GDM1 (cell line): ENCODE measurements at regions not wholly inside any gene's neighbourhood (a gene's known extent, or its start where the extent isn't known, plus 50 kb on each side); places are given as distances from the start of the nearest gene placed in this dataset.
"Not testable (repeated sequence)": the region's sequence is repeated elsewhere in the genome, so short reads cannot be mapped to it uniquely, and the experiment has no call there.

Experiments
- DNase-seq: peaks from one replicate; lab custom pipeline; 2025; lab: John Stamatoyannopoulos, UW

DNA sequence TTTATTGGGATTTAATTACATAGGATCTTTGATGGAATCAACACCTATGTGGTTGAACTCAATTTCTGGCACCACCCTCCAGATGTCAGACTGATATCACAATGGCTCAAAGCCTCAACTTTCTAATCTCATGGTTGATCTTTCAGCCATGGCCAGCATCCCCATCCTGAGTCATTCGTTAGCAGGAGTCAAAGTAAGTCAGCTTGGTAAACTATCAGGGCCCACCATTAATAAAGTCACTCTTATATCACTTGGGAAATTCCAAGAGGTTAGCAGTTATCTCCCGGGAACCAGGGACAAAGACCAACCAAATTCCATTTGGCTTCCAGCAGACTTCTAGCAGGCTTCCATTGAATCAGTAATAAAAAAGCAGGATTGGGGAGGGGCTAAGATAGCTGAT, 50.7 kb upstream of the TNFSF4 start:
- DNase-seq: no peak

DNA sequence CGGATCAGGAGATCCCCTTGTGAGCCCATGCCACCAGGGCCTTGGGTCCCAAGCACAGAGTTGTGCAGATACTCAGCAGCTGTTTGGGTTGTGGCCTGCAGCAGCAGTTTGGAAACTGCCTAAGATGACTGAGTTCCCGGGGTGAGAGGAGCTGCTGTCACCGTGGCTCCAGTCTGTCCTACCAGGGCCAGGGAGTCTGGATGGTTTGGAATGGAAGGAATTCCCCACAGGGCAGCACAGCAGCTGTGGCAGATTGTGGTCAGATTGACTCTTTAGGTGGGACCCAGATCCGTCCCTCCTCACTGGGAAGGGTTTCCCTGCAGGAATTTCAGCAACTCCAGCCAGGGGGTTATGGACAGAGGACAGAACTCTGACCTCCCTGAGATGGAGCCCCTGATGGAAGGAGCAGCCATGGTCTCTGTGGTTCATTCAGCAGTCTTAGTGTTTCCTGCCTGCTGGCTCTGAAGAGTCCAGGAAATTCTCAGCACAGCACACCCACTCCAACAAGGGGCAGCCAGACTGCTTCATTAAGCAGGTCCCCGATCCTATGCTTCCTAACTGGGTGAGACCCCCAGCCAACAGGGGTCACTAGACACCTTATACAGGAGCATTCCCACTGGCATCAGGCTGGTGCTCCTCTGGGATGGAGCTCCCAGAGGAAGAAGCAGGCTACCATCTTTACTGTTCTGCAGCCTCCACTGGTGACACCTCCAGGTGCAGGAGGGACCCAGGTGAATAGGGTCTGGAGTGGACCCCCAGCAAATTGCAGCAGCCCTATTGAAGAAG, 51.5 kb upstream of the TNFSF4 start:
- DNase-seq: no peak

DNA sequence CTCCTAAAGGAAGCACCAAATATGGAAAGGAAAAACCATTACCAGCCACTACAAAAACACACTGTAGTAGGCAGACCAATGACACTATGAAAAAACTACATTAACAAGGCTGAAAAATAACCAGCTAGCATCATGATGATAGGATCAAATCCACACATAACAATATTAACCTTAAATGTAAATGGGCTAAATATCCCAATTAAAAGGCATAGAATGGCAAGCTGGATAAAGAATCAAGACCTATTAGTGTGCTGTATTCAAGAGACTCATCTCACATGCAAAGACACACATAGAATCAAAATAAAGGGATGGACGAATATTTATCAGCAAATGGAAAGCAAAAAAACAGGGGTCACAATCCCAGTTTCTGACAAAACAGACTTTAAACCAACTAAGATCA, 53.2 kb upstream of the TNFSF4 start:
- not testable (repeated sequence) for DNase-seq

DNA sequence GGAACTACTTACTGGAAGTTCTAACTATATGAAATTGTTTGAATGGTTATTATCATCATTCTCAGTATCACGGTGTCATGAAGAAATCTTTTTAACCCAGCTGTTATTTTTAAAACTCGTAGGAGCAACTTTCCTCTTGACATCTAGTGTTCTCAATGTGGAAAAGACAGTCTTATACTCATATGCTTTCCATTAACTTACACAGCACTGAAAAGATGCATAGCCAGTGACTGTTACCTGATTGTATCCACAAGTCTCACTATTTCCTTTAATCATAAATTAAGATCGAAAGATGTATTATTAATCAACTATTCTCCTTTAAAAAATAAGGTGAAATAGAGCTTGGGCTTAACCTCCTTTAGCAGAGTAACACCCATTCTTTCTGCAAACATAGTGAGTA, 59.7 kb upstream of the TNFSF4 start:
- DNase-seq: no peak

DNA sequence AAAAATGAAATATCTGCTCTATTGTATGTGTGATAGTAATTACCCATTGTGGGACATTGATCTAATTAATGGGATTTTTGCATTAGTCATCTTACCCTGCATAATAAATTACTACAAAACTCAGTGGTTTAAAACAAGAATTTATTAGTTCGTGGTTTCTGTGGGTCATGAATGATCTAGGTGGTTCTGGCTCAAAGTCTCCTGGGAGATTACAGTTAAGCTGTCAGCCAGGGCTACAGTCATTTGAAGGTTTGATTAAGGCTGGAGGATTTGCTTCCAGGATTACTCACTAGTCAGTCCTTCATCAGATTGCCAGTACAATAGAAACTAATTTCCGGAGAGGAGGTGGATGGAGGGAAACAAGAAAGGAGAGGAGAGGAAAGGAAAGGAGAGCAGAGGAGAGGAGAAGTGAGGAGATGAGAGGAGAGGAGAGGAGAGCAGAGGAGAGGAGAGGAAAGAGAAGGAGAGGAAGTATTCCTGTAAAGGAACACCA, 60.4 kb upstream of the TNFSF4 start:
- no peak for DNase-seq

DNA sequence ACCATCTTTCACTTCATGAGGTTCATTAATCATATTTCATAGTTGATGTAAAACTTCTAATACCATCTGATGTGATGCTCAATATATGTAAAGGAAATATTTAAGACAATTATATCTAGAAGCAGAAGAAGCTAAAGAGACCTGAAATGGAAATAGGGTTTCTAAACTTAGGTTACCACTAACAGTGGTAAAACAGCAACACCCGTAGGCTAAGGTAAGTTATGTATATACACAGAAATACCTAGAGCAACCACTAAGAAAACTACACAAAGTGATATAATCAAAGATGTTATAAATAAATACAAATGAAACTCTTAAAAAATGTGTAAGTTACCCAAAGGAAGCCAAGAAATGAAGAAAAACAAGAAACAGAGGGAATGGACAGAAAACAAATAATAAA, 61.1 kb upstream of the TNFSF4 start:
- DNase-seq: no peak

DNA sequence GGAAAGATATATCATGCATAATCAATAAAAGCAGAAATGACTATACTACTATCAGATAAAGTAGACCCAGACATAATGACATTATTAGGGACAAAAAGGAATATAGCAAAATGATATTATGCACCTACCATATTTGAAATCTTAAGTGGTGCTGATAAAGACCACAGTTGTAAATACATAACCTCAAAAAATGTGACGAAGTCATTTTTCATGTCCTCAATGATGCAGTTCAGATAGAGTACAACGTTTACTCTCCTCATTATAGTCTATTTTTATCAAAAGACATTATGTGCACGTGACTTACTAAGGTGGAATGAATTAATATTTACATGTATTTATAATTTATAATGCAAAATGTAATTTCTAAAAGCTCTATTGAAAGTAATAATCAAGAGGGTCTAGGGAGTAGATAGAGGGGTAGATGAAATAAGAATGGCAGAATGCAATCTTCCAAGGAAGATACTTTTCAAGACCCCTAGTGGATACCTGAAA, 61.7 kb upstream of the TNFSF4 start:
- DNase-seq: no peak

DNA sequence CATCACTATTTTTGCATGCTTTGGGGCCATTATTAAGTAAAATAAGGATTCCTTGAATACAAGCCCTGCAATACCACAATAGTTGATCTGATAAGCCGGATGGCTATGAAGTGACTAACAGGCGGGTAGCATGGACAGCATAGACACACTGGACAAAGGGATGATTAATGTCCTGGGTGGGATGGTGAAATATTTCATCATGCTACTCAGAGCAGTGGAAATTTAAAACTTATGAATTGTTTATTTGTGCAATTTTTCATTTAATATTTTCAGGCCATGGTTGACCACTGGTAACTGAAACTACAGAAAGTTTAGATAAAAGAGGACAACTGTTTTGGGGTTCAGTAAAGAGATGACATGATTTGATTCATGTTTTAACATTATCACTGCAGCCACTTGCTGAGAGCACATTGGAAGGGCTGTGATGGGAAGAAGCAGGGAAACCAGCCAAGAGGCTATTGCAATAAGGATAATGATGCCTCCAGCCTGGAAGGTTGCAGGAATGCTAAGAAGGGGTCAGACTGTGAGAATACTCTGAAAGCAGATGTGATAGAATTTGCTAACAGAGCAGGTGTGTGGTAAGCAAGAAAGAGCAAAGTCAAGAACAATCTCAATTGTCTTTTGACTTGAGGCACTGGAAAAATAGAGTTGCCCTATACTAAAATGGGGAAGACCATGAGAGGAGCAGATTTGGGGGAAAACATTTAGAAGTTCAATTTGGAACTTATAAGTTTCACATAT, 62.5 kb upstream of the TNFSF4 start:
- no peak for DNase-seq

DNA sequence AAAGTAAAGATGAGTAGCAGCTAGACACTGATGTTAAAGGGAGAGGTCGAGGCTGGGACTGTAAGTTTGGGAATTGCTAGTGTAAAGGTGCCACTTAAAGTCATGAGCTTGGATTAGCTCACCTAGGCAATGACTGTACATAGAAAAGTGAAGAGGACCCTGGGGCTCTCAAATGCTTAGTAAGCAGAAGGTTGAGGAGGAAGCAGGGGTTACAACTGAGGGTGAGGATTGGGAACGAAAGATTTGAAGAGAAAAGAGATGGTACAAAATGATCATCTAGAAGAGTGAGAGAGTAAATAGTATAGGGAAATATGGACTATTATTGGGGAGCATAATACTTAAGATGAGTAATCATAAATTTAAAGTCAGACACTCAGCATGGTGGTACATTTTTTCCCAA, 63.1 kb upstream of the TNFSF4 start:
- no peak for DNase-seq

DNA sequence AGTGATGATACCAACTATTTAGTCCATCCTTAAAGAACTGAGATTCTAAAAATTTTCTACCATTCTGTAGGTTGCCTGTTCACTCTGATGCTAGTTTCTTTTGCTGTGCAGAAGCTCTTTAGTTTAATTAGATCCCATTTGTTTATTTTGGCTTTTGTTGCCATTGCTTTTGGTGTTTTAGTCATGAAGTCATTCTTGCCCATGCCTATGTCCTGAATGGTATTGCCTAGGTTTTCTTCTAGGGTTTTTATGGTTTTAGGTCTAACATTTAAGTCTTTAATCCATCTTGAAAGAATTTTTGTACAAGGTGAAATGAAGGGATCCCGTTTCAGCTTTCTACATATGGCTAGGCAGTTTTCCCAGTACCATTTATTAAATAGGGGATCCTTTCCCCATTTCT, 63.9 kb upstream of the TNFSF4 start:
- DNase-seq: not testable (repeated sequence)

DNA sequence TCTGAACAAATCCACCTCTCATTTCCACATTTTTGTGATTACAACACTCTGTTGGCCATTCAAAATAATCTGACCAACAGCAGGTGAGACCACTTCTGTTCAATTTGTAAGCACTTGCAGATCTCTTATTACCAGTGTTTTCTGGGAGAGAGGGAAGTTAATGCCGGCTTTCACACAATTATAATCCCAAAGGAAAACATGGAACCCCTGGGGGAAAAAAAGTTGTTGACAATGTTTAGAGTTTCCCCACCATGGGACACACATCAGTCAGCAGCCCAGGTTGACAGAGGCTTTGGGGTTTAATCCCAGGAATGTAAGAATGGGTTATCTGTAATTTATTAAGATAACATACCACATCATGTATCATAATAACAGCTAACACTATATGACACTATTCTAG, 68.4 kb upstream of the TNFSF4 start:
- DNase-seq: no peak

DNA sequence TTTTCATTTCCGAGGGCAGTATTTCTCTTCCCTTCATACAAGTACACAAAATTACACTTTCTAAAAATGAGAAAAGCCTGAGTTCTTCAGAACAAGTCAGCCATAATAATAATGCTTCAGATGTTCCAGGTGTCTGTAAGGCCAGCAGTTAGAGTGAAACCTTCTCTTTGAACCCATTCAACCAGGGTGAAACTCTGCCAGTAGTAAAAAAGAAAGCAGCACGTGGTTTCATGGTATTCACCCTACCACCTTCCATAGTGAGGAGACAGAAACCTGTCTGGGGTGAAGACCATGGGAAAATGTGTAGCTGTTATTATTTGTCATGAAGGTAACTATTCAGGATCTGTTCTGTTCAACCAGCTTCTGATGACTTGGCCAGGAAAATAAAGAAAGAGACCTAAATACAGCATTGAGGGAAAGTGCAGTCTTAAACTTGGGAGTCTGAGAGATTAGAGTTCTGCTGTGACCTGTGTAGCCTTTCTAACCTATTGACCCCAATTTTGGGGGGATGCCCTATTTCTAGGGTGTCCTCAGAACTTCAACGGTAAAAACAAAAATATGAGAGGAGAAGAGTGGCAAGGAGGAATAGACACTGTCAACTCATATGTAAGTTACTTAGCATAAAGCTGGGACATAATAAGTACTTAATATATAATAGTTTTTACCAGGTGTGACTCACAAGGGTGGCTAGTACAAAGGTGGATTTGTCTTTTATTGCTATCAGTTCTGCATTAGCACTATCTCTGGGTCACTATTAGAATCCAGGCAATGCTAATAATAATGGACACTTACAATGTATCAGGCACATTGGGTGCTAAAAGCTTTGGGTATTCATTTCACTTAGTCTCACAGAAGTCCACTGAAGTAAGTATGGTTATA, 70.0 kb upstream of the TNFSF4 start:
- DNase-seq: no peak

DNA sequence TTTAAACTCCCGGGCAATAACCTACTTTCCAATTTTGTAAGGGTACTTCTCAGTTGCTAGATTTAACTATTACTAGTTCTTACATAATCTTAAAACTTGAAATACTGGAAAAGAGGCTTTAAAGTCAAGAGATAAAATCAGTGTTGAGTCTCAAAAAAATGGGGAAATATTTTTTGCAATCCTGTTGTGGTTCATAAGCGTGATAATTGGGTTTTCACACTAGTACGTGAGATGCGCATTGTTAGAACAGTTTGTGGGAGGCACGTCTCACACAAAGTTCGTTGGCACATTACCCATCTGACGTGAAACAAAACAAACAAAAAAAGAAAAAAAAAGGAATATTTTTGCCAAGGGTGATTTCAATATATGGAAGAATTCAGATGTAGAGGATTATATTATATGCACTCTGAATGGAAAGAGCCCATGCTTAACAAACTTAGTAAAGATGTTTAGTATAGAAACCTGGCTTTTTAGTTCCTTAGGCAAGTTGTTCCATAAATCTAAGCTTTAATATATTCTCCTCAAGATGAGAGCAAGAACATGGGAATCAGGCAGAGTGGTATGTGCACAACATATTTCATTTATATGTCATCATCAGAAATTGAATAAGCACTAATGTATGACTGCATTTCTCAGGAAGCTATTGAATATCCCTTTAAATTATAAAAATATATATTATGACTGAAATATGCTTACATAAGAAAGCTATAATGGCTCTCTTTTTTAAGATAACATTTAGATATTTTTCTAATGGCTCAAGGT, 73.9 kb upstream of the TNFSF4 start:
- no peak for DNase-seq

DNA sequence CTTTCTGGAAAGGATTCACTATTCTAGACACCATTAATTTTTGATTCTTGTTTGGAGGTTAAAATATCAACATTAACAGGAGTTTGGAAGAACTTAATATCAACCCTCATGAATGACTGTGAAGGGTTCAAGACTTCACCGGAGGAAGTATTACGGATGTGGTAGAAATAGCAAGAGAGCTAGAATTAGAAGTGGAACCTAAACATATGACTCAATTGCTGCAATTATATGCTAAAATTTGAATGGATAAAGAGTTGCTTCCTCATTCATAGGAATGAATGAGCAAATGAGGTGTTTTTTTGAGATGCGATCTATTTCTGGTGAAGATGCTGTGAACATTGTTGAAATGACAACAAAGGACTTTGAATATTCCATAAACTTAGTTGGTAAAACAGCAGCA, 77.9 kb upstream of the TNFSF4 start:
- no peak for DNase-seq

DNA sequence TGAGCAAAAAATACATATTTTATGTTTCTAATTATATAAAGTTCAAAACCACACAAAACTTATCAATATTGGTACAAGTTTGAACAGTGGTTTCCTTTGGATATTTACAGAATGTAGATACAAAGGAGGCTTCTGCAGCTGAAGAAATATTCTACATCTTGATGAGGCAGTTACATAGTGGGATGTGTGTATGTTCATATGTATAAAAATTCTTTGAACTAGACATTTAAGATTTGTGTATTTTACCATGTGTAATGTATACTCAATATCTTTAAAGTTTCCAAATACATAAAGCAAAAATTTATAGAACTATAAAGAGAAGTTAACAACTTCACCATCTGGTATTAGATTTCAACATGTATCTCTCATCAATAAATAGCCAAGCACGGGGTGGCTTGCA, 80.7 kb upstream of the TNFSF4 start:
- DNase-seq: no peak

DNA sequence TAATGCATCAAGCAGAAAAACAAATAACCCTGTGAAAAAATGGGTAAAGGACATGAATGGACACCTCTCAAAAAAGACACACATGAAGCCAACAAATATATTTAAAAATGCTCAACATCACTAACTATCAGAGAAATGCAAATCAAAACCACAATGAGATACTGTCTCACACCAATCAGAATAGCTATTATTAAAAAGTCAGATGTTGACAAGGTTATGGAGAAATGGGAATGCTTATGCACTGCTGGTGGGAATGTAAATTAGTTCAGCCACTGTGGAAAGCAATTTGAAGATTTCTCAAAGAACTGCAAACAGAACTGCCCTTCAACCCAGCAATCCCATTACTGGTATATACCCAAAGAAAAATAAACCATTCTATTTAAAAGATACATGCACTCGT, 86.6 kb upstream of the TNFSF4 start:
- DNase-seq: no peak

DNA sequence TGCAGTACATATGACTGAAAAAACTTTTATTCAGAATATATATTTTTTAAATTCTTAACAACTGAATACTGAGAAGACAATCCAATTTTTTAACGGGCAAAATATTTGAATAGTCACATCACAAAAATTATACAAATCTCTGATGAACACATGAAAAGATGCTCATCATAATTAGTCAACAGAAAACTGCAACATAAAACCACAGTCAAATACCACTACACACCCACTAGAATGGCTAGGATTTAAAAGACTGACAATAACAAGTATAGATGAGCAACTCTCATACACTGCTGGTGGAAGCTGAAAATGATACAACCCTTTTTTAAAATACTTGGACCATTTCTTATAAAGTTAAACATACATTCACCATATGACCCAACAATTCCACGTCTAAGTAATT, 87.7 kb upstream of the TNFSF4 start:
- no peak for DNase-seq

DNA sequence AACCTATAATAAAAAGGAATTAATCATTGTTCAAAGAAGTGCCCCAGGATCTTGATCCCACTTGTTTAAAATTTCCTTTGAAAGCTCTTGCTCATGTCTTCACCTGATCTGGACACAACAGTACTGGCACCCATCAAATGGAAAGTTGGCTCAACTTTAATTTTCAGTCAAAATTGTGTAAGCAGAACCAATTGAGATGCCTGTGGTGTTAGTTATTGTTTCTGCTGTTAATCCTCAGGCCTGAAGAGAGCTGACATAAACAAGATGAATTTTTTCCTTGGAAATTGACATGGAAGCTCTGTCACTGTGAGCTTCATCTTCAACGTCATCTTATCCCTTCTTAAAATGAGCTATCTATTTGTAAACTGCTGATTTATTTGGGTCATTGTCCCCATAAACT, 88.3 kb upstream of the TNFSF4 start:
- DNase-seq: no peak

DNA sequence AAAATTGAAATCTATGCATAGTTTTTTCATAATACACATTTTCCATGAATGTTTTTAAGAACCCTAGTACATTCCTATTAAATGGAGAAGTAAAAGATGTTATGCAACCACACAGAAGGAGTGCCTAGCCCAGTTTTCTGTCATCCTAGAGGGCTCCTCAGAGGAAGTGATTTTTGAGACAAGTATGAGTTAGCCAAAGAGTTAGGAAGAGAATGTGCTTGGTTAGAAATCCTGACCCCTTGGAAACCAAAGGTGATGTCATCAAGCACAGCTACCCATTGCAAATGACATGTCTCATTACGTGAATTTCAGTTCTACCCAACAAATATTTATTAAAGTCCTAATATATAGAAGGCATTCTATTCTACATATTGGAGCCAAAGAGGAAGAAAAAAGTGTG, 88.9 kb upstream of the TNFSF4 start:
- no peak for DNase-seq

DNA sequence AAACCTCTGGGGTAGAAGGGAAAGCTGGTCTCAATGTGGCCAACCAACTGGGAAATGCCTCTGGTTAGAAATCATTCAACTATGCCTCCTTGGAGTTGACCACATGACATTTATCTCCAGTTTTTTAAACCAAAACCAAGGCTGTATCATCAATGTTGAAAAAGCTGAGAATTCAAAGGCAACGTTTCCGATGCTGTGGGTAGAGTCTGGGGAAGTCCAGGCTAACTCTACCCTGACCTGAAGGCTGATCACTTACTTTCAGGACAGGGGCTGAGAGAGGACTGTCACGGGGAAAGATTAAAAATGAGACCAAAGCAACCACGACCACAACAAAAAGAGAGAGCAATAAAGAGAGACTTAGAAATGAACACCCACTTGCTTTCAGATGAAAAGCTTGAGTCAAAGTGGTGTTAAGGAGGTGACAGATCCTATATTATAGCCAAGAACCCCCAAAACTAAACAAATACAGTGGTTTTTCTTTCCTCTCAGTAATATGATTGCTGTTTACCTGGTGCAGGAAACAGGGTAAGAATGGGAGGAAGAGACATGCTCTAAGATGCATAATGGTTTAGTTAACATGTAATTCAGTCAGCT, 90.8 kb upstream of the TNFSF4 start:
- DNase-seq: no peak
